ENCODE measurements at regions not wholly inside any gene's neighbourhood (a gene's known extent, or its start where the extent isn't known, plus 50 kb on each side); places are given as distances from the start of the nearest gene placed in this dataset.
"Not testable (repeated sequence)": the region's sequence is repeated elsewhere in the genome, so short reads cannot be mapped to it uniquely, and the experiment has no call there.

GRCh38 chr14:84064316-84065125 lies 1465.4 kb upstream of the FLRT2 start:
- no peak for DNase-seq (ENCODE audit: low read depth in 2 of 2)

GRCh38 chr14:84065811-84066210 lies 1464.1 kb upstream of the FLRT2 start:
- no peak for DNase-seq (ENCODE audit: low read depth in 2 of 2)

GRCh38 chr14:84068288-84068687 lies 1461.7 kb upstream of the FLRT2 start:
- DNase-seq (ENCODE audit: low read depth in 2 of 2), result no peak

GRCh38 chr14:84071061-84071460 lies 1458.9 kb upstream of the FLRT2 start:
- DNase-seq (ENCODE audit: low read depth in 2 of 2), result no peak

GRCh38 chr14:84074626-84075025 lies 1455.3 kb upstream of the FLRT2 start:
- DNase-seq (ENCODE audit: low read depth in 2 of 2), result no peak

- no peak for DNase-seq (ENCODE audit: low read depth in 2 of 2)
Measured at GRCh38 chr14:84080944-84081343, 1449.0 kb upstream of the FLRT2 start.

- DNase-seq (ENCODE audit: low read depth in 2 of 2), result no peak
Measured at GRCh38 chr14:84084056-84084630, 1445.8 kb upstream of the FLRT2 start.

- DNase-seq (ENCODE audit: low read depth in 2 of 2), result no peak
Measured at GRCh38 chr14:84085493-84085892, 1444.5 kb upstream of the FLRT2 start.

- DNase-seq (ENCODE audit: low read depth in 2 of 2), result no peak
Measured at GRCh38 chr14:84086714-84087113, 1443.2 kb upstream of the FLRT2 start.

GRCh38 chr14:84087986-84088531 lies 1441.9 kb upstream of the FLRT2 start:
- DNase-seq (ENCODE audit: low read depth in 2 of 2), result no peak

GRCh38 chr14:84090837-84091236 lies 1439.1 kb upstream of the FLRT2 start:
- no peak for DNase-seq (ENCODE audit: low read depth in 2 of 2)

GRCh38 chr14:84095681-84096080 lies 1434.3 kb upstream of the FLRT2 start:
- no peak for DNase-seq (ENCODE audit: low read depth in 2 of 2)

GRCh38 chr14:84098261-84098660 lies 1431.7 kb upstream of the FLRT2 start:
- no peak for DNase-seq (ENCODE audit: low read depth in 2 of 2)

- DNase-seq (ENCODE audit: low read depth in 2 of 2), result not testable (repeated sequence)
Measured at GRCh38 chr14:84099560-84099959, 1430.4 kb upstream of the FLRT2 start.

GRCh38 chr14:84107835-84108343 lies 1422.1 kb upstream of the FLRT2 start:
- no peak for DNase-seq (ENCODE audit: low read depth in 2 of 2)

- DNase-seq (ENCODE audit: low read depth in 2 of 2), result no peak
Measured at GRCh38 chr14:84108746-84109457, 1421.0 kb upstream of the FLRT2 start.

- DNase-seq (ENCODE audit: low read depth in 2 of 2), result no peak
Measured at GRCh38 chr14:84112589-84112988, 1417.4 kb upstream of the FLRT2 start.

GRCh38 chr14:84125676-84126075 lies 1404.3 kb upstream of the FLRT2 start:
- DNase-seq (ENCODE audit: low read depth in 2 of 2), result no peak

- no peak for DNase-seq (ENCODE audit: low read depth in 2 of 2)
Measured at GRCh38 chr14:84127495-84127894, 1402.4 kb upstream of the FLRT2 start.

- no peak for DNase-seq (ENCODE audit: low read depth in 2 of 2)
Measured at GRCh38 chr14:84128050-84128449, 1401.9 kb upstream of the FLRT2 start.

GRCh38 chr14:84129007-84129406 lies 1400.9 kb upstream of the FLRT2 start:
- no peak for DNase-seq (ENCODE audit: low read depth in 2 of 2)

GRCh38 chr14:84129941-84130340 lies 1400.0 kb upstream of the FLRT2 start:
- DNase-seq (ENCODE audit: low read depth in 2 of 2), result no peak

Measured in stimulated activated CD8-positive, alpha-beta memory T cell treated with anti-CD3 and anti-CD28 coated beads, Interleukin-2, amount 100 ng/mL, for 48 hours (primary cell).